ENCODE measurements at regions not wholly inside any gene's neighbourhood (a gene's known extent, or its start where the extent isn't known, plus 50 kb on each side); places are given as distances from the start of the nearest gene placed in this dataset.

GRCh38 chr20:48017992-48018391 is 232.7 kb upstream of the SULF2 start:
- Histone ChIP-seq H3K4me1 (no peaks in the 10 kb centered on the region), H3K36me3 (no peaks in the 10 kb centered on the region), H3K9me3 (no peaks in the 10 kb centered on the region), H3K27me3 (peaks cover 0 to 6% (median 0%) of the 10 kb centered on the region in 4 donors), H3K4me3 (no peak overlapping the region), H3K27ac (no peak overlapping the region)
- TF ChIP-seq CTCF (IDR thresholded peaks at IDR 0.05) (no peak), POLR2A (IDR thresholded peaks at IDR 0.05) (no peak)
- WGBS, 2 donors, result 69 to 88% methylated on average over 1 to 3 of the region's 4 CpGs
- no peak for DNase-seq
- intact Hi-C loops (cut with DNase I), result no loop called here

- no peak for DNase-seq
- no peak for TF ChIP-seq POLR2A (IDR thresholded peaks at IDR 0.05)
- TF ChIP-seq CTCF (IDR thresholded peaks at IDR 0.05), result no peak
- Histone ChIP-seq H3K27ac (no peak overlapping the region), H3K4me3 (no peak overlapping the region), H3K4me1 (no peaks in the 10 kb centered on the region), H3K36me3 (no peaks in the 10 kb centered on the region), H3K9me3 (peaks cover 0 to 4% (median 2%) of the 10 kb centered on the region in 3 donors), H3K27me3 (peaks cover 0 to 6% (median 0%) of the 10 kb centered on the region in 4 donors)
- intact Hi-C loops (cut with DNase I), result no loop called here
- 70 to 97% methylated on average over 2 of the region's 2 CpGs for WGBS, 2 donors
Observed at GRCh38 chr20:48017509-48017908, 232.2 kb upstream of the SULF2 start.

- 59 to 68% methylated on average over 7 to 8 of the region's 11 CpGs for WGBS, 2 donors
- no peaks in the 10 kb centered on the region for H3K4me1 ChIP-seq
- intact Hi-C loops (cut with DNase I), result no loop called here
- no peak for DNase-seq
- no peaks in the 10 kb centered on the region for H3K36me3 ChIP-seq
- TF ChIP-seq CTCF (IDR thresholded peaks at IDR 0.05), result no peak
- no peak for TF ChIP-seq POLR2A (IDR thresholded peaks at IDR 0.05)
- peaks cover 0 to 6% (median 0%) of the 10 kb centered on the region in 4 donors for H3K27me3 ChIP-seq
- H3K4me3 ChIP-seq, result no peak overlapping the region
- H3K9me3 ChIP-seq, result peaks cover 0 to 15% (median 8%) of the 10 kb centered on the region in 3 donors
- no peak overlapping the region for H3K27ac ChIP-seq
Observed at GRCh38 chr20:48015943-48016723, 230.9 kb upstream of the SULF2 start.

GRCh38 chr20:48015141-48015910 is 230.0 kb upstream of the SULF2 start:
- H3K4me1 ChIP-seq, result no peaks in the 10 kb centered on the region
- intact Hi-C loops (cut with DNase I), result no loop called here
- H3K4me3 ChIP-seq, result no peak overlapping the region
- H3K27me3 ChIP-seq, result peaks cover 0 to 6% (median 0%) of the 10 kb centered on the region in 4 donors
- H3K36me3 ChIP-seq, result no peaks in the 10 kb centered on the region
- TF ChIP-seq POLR2A (IDR thresholded peaks at IDR 0.05) (no peak), CTCF (IDR thresholded peaks at IDR 0.05) (no peak)
- 46 to 65% methylated on average over 8 of the region's 8 CpGs for WGBS, 2 donors
- DNase-seq, result no peak
- H3K27ac ChIP-seq, result no peak overlapping the region
- peaks cover 0 to 15% (median 8%) of the 10 kb centered on the region in 3 donors for H3K9me3 ChIP-seq

- Histone ChIP-seq H3K27ac (no peak overlapping the region), H3K4me1 (no peaks in the 10 kb centered on the region), H3K9me3 (peaks cover 0 to 15% (median 8%) of the 10 kb centered on the region in 3 donors), H3K4me3 (no peak overlapping the region), H3K36me3 (no peaks in the 10 kb centered on the region), H3K27me3 (no peaks in the 10 kb centered on the region)
- DNase-seq, result no peak
- intact Hi-C loops (cut with DNase I), result no loop called here
- TF ChIP-seq POLR2A (IDR thresholded peaks at IDR 0.05) (no peak), CTCF (IDR thresholded peaks at IDR 0.05) (peak in 1 of 6 experiments; percentile 23)
- WGBS, 2 donors, result 41% methylated on average over 2 of the region's 2 CpGs
Observed at GRCh38 chr20:48012401-48012974, 227.2 kb upstream of the SULF2 start.

All from esophagus squamous epithelium (tissue), 5 donors.